Gastrocnemius medialis (tissue), 4 donors: ENCODE measurements at regions not wholly inside any gene's neighbourhood (a gene's known extent, or its start where the extent isn't known, plus 50 kb on each side); places are given as distances from the start of the nearest gene placed in this dataset.
"Not testable (repeated sequence)": the region's sequence is repeated elsewhere in the genome, so short reads cannot be mapped to it uniquely, and the experiment has no call there.

Experiments
- ATAC-seq, 2 donors: fragments of 150-250 bp; one replicate each; pipeline ENCODE4 v1.9.1; 2016
- DNase-seq, 2 donors: peaks; one replicate each; pipeline ENCODE4 v3.0.0-alpha.2; 2019
- H3K27ac ChIP-seq, 4 donors: fragments of 200-600 bp; sonication (generic); 1 replicate in 1 of 4; 2 replicates in 3 of 4; pipeline ENCODE4 v1.5.1; 2016 to 2018; ENCODE audit warnings: mild to moderate bottlenecking in 2 of 4, moderate library complexity in 1 of 4
- H3K27me3 ChIP-seq, 3 donors: fragments of 200-600 bp; sonication (generic) in 2 of 3; 1 replicate in 1 of 3; 2 replicates in 2 of 3; pipeline versions ENCODE4 v1.5.1 to v1.6.0; 2016 to 2019; ENCODE audit warnings: mild to moderate bottlenecking in 1 of 3, moderate library complexity in 1 of 3
- H3K36me3 ChIP-seq, 2 donors: fragments of 200-600 bp; sonication (generic) in 1 of 2; one replicate each; pipeline ENCODE4 v1.5.1; 2017 to 2018
- H3K4me1 ChIP-seq, 2 donors: fragments of 200-600 bp; sonication (generic) in 1 of 2; one replicate each; pipeline ENCODE4 v1.5.1; 2016 to 2017; ENCODE audit warnings: mild to moderate bottlenecking in 2 of 2
- H3K4me3 ChIP-seq, 4 donors: fragments of 200-600 bp; sonication (generic) in 3 of 4; 1 replicate in 1 of 4; 2 replicates in 3 of 4; pipeline ENCODE4 v1.5.1; 2016 to 2019; ENCODE audit warnings: mild to moderate bottlenecking in 2 of 4
- H3K9me3 ChIP-seq, 3 donors: fragments of 200-600 bp; sonication (generic) in 2 of 3; 1 replicate in 1 of 3; 2 replicates in 2 of 3; pipeline ENCODE4 v1.5.1; 2016 to 2019
- POLR2A ChIP-seq, 2 donors: fragments of 450-650 bp; IDR thresholded peaks; one replicate each; pipeline ENCODE4 v1.6.1; 2017; ENCODE audit warnings: antibody characterized with exemption in 2 of 2, mild to moderate bottlenecking in 2 of 2, moderate library complexity in 2 of 2
- in situ Hi-C, 4 donors: fragments of 200-750 bp; cut with MboI; loops; one replicate each; pipeline versions ENCODE4 v1.15.0 to v1.8.0; 2017; ENCODE audit warnings: low sequenced_read_pairs in 4 of 4
- intact Hi-C: fragments of 100-400 bp; cut with DNase I; formaldehyde crosslinking; loops from one replicate; pipeline ENCODE4 v1.15.1; 2023; ENCODE audit warnings: low total_unique reads
- TF ChIP-seq, protein P1 (sequence below), 5 experiments: fragments of 450-650 bp in 3 of 5; fragments of 200-600 bp in 2 of 5; sonication (generic) in 2 of 5; IDR thresholded peaks in 4 of 5; conservative IDR thresholded peaks in 1 of 5; 1 replicate in 4 of 5; 2 replicates in 1 of 5; pipeline ENCODE4 v1.5.1; 2016 to 2019; ENCODE audit warnings: antibody characterized with exemption in 5 of 5, mild to moderate bottlenecking in 3 of 5, moderate library complexity in 3 of 5

DNA sequence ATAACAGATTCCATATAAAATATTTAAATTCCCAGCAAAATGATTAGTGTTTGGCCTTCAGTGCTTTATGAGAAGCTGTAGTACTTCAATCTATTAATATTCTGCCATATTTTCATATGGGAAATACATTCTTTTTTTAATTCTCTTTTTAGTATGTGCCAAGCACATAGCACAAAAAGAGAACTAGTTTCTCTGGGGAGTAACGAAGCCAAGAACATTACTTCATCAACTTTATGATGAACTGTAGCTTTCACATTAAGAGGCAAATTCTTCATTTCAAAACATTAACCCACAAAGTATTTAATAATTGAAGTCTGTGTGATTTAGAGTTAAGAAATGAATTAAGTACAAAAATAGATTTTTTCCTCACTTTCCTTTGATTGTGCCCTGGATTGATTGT lies 281.0 kb upstream of the EYS start:
- no peak overlapping the region for H3K4me3 ChIP-seq
- ATAC-seq (no peak), DNase-seq (no peak)
- no peaks in the 10 kb centered on the region for H3K9me3 ChIP-seq
- H3K27me3 ChIP-seq, result no peaks in the 10 kb centered on the region
- H3K36me3 ChIP-seq, result no peaks in the 10 kb centered on the region
- TF ChIP-seq POLR2A (IDR thresholded peaks at IDR 0.05), result no peak
- TF ChIP-seq, protein P1, sequence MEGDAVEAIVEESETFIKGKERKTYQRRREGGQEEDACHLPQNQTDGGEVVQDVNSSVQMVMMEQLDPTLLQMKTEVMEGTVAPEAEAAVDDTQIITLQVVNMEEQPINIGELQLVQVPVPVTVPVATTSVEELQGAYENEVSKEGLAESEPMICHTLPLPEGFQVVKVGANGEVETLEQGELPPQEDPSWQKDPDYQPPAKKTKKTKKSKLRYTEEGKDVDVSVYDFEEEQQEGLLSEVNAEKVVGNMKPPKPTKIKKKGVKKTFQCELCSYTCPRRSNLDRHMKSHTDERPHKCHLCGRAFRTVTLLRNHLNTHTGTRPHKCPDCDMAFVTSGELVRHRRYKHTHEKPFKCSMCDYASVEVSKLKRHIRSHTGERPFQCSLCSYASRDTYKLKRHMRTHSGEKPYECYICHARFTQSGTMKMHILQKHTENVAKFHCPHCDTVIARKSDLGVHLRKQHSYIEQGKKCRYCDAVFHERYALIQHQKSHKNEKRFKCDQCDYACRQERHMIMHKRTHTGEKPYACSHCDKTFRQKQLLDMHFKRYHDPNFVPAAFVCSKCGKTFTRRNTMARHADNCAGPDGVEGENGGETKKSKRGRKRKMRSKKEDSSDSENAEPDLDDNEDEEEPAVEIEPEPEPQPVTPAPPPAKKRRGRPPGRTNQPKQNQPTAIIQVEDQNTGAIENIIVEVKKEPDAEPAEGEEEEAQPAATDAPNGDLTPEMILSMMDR (IDR thresholded peaks at IDR 0.05 in 4 of 5, conservative IDR thresholded peaks at IDR 0.05 in 1 of 5), result no peak
- H3K27ac ChIP-seq, result no peak overlapping the region
- in situ Hi-C loops (no loop called here), intact Hi-C loops (no loop called here)
- no peaks in the 10 kb centered on the region for H3K4me1 ChIP-seq

DNA sequence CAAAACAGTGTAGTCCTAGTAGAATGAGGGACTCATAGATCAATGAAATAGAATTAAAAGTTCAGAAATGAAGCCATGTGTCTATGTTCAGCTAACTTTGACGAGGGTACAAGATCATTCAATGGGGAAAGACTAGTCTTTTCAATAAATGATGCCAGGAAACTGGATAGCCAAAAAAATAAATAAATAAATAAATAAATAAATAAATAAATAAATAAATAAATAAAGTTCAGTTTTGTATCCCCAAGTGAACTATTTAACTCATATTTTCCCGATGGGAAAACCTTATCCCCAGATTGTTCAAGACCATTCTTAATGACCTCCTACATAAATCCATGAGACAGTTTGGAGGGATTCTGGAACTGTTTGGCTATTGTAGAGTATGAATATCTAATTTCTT lies 277.1 kb upstream of the EYS start:
- DNase-seq, result no peak
- Histone ChIP-seq H3K27ac (no peak overlapping the region), H3K4me3 (no peak overlapping the region), H3K27me3 (no peaks in the 10 kb centered on the region), H3K4me1 (no peaks in the 10 kb centered on the region), H3K9me3 (no peaks in the 10 kb centered on the region), H3K36me3 (no peaks in the 10 kb centered on the region)
- TF ChIP-seq POLR2A (IDR thresholded peaks at IDR 0.05), result no peak
- TF ChIP-seq, protein P1 (IDR thresholded peaks at IDR 0.05 in 4 of 5, conservative IDR thresholded peaks at IDR 0.05 in 1 of 5), result no peak
- ATAC-seq, result no peak
- intact Hi-C loops, result no loop called here
- in situ Hi-C loops, result no loop called here

DNA sequence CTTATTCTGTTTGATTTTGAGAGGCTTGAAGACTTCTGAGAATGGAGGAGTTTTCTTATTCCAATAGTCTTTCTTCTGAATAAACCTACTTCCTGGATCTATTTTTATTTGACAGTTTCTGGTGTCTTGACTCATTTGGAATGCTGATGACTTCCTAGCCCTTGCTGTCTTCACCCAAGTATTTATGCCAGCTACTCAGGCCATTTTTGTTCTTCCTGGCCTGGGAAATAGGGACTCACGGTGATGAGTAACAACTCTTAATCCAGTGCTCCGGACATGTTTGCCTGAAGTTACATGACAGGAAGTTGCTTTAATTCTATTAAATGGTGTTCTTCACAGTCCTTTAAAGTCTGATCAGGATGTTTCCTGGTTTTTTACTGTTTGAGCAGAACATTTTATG lies 272.1 kb upstream of the EYS start:
- Histone ChIP-seq H3K27me3 (no peaks in the 10 kb centered on the region), H3K4me3 (no peak overlapping the region), H3K27ac (no peak overlapping the region), H3K36me3 (no peaks in the 10 kb centered on the region), H3K9me3 (no peaks in the 10 kb centered on the region), H3K4me1 (no peaks in the 10 kb centered on the region)
- TF ChIP-seq, protein P1 (IDR thresholded peaks at IDR 0.05 in 4 of 5, conservative IDR thresholded peaks at IDR 0.05 in 1 of 5), result no peak
- ATAC-seq (no peak), DNase-seq (no peak)
- intact Hi-C loops (no loop called here), in situ Hi-C loops (no loop called here)

DNA sequence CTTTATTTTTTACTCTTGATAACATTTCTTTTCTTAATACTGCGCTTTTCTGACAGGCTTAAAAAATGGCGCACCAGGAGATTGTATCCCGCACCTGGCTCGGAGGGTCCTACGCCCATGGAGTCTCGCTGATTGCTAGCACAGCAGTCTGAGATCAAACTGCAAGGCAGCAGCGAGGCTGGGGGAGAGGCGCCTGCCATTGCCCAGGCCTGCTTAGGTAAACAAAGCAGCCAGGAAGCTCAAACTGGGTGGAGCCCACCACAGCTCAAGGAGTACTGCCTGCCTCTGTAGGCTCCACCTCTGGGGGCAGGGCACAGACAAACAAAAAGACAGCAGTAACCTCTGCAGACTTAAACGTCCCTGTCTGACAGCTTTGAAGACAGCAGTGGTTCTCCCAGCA lies 264.2 kb upstream of the EYS start:
- in situ Hi-C loops, ATAC-seq: not testable (repeated sequence)

GRCh38 chr6:65964261-65964660 lies 257.2 kb upstream of the EYS start:
- ATAC-seq, result no peak
- DNase-seq, result no peak
- intact Hi-C loops, result no loop called here
- H3K9me3 ChIP-seq, result no peaks in the 10 kb centered on the region
- in situ Hi-C loops, result no loop called here
- no peak overlapping the region for H3K4me3 ChIP-seq
- no peaks in the 10 kb centered on the region for H3K36me3 ChIP-seq
- H3K27me3 ChIP-seq, result no peaks in the 10 kb centered on the region
- H3K4me1 ChIP-seq, result no peaks in the 10 kb centered on the region
- H3K27ac ChIP-seq, result no peak overlapping the region
- TF ChIP-seq POLR2A (IDR thresholded peaks at IDR 0.05), result no peak
- TF ChIP-seq, protein P1 (IDR thresholded peaks at IDR 0.05 in 4 of 5, conservative IDR thresholded peaks at IDR 0.05 in 1 of 5), result no peak

More for the DNA sequence above, 264.2 kb upstream of the EYS start:
- H3K4me3 ChIP-seq, H3K9me3 ChIP-seq, intact Hi-C loops, H3K4me1 ChIP-seq, H3K27ac ChIP-seq, DNase-seq, H3K27me3 ChIP-seq, H3K36me3 ChIP-seq: not testable (repeated sequence)
